Activated naive CD4-positive, alpha-beta T cell treated with Interleukin-2 at 50 U/mL for 16 hours (primary cell): ENCODE measurements at regions not wholly inside any gene's neighbourhood (a gene's known extent, or its start where the extent isn't known, plus 50 kb on each side); places are given as distances from the start of the nearest gene placed in this dataset.
"Not testable (repeated sequence)": the region's sequence is repeated elsewhere in the genome, so short reads cannot be mapped to it uniquely, and the experiment has no call there.

Experiments used
- DNase-seq: peaks from one replicate; pipeline ENCODE4 v3.0.0-alpha.2; 2020

DNA sequence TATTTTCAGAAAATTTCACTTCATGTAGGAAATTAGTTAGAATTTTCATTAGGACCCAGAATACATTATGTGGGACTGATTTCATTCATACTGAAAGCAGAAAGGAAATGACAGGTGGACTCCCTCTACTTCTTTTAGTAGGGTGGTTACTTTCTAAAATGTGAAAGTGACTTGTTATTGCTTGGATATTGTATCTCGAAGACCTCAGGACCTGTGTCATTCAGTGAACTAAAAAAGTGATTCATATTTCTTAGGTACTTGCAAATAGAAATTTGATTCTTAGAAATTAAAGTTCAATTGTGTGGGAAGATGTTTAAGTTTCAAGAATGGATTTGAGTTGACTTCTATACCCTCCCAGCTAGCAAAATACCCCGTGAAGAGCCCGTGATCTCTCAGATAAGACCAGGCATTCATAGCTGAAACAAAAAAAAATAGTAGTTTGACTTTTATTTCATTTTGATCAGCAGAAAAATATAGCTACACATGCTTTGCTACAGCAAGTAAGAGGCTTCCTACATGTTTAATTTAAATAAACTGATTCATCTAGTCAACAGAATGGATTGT, 1037.1 kb downstream of the GATA3 start:
- DNase-seq: peak; percentile 21

DNA sequence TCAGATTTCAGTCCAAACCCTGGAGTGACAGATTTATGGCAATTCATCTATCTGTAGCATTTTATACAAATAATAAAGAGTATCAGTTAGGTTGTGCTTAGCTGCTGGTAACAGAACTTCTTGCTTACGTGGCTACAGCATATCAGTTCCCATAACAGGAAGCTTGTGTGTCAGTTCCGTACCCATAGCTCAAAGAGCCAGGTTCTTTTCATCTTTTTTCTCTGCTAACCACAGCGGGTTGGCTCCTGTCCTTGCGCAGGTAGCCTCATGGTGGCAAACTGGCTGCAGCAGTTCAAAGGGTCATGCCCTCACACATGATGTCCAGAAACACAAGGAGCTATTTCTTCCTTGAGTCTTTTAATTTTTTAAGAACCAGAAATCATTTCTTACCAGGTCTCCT, 1041.8 kb downstream of the GATA3 start:
- DNase-seq: peak; percentile 11

DNA sequence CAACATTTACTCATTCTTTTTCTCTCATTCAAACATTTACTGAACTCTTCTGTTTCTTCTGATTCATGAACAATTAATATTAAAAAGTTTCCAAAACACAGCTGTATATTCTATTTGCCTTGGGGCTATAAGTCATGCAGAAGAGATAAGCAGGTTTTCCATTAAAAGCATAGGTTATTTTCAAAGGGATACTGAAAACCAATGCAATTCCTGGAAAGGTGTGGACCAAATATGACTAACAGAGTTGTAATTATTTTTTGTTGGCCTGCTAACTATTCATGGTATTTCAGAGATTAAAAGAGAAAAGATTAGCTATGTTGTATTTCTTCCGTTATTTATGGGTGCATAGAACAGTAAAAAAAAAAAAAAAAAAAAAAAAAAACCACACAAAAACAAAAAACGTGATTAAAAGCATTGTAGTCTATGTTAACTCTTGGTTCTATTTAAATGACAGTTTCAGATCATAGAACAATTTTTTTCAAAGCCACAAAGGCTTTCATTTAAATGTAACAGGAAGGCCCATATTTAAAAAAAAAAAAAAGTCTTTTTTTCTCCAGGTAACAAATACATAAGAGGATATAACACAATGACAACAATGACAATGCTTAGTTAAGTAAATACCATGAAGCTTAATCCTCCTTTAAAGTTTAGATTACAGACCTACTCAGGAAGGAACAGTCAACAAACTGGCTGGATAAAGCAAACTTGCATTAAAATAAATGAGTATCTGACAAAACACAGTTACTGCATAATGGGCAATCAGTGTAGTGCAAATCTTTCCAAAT, 1042.9 kb downstream of the GATA3 start:
- DNase-seq: no peak

DNA sequence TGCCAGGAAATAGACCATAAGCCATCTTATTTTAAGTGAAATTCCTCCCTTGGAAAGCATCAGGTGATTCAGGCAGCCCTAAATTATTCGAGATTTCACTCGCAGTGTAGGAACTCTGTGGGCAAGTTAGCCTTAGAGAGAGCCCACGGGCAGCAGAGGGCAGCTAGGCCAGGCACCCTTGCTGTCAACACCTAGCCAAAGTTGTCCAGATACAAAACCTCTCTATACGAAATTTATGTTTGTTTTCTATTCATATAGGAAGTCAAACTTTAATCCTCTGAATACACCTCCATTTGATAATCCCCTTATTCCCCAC, 1043.5 kb downstream of the GATA3 start:
- no peak for DNase-seq

DNA sequence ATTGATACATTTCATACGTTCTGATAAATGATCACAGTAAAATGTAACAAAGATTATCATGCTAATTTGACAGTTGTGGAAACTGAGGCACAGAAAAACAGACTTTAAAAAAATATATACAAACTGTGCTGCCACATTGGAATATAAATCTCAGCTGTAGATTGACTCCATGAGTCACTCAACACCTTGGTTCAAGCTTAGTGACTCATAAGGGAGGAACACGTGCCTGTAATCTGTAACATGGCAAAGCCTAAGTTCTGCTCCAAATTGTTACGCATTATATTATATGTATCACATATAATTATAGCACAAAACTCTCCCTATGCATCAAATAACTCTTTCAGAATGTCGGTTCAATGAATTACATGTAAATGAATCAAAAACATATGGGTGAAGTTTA, 1047.5 kb downstream of the GATA3 start:
- no peak for DNase-seq

DNA sequence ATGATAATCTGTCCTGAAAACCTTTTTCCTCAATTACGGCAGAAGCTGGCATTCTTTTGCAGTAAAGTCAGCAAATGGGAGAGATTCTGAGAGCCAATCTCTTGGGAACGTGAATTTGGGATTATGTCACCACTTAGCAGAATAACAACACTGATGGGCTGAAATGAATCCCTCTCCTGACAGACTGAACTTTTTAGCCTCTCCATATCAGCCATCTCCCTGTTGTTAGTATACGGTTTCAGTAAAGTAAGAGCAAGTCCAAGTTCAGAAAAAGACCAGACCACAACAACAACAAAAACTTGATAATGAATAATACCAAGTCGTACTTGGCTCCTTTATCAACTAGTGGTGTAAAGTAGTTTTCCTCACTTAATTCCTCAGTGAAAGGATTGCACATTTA, 1048.8 kb downstream of the GATA3 start:
- DNase-seq: no peak

DNA sequence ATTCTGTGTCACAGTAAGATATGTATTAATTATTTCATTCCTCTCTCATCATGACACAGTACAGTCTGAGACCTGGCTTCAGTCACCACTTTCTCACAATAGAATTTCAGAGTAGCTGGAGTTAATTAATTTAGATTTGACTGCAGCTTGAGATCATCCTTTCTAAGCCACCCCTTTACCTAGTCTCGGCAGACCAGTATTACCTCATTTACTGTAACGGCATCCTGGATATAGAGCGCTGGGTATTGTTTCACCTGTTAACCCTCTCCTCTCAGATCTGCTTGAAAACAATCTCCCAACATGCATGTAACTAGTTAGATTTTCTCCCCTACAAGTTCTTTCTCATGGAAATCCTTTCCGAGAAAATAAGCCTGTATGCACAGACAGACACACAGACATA, 1057.5 kb downstream of the GATA3 start:
- DNase-seq: no peak

DNA sequence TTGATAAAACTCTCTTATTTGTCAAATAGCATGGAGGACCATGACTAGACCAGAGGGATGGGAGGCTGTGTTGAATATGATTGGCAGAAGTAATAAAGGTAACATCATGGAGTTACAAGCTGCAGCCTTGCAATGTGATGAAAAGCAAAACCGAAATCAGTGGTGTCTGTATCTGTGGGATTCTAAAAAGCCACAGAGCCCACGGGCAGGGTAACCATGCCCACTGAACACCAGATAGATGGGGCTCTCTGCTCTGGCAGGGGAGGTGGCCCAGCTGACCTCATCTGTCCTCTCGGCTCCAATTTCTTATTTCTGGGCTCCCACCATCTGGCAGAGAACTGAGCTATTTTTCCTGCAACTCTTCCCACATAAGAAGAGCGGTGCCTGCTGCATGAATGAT, 1072.2 kb downstream of the GATA3 start:
- no peak for DNase-seq

DNA sequence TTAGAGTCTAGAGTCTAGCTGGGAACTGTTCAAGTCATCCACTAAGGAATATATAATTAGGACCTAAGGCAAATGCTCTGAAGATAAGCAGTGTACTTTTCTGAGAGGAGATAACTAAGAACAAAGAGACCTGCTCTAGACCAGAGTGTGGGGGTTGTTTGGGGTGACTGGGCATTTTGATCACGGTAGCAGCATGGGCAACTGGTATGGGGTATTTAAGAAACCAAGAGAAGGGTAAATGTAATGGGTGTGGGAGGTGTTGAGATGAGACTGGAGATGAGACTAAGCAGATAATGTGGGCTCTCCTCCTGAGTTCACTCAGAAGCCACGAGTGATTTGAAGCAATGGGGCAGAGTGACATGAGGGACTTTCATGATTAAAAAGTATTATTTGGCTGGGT, 1082.9 kb downstream of the GATA3 start:
- DNase-seq: no peak

DNA sequence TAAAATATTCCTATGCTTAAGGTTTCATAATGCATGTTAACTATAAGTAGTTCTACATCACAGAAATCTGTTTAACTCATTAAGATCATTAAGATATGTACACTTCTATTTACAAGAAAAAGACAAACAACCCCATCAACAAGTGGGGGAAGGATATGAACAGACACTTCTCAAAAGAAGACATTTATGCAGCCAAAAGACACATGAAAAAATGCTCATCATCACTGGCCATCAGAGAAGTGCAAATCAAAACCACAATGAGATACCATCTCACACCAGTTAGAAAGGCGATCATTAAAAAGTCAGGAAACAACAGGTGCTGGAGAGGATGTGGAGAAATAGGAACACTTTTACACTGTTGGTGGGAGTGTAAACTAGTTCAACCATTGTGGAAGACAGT, 1084.3 kb downstream of the GATA3 start:
- not testable (repeated sequence) for DNase-seq

DNA sequence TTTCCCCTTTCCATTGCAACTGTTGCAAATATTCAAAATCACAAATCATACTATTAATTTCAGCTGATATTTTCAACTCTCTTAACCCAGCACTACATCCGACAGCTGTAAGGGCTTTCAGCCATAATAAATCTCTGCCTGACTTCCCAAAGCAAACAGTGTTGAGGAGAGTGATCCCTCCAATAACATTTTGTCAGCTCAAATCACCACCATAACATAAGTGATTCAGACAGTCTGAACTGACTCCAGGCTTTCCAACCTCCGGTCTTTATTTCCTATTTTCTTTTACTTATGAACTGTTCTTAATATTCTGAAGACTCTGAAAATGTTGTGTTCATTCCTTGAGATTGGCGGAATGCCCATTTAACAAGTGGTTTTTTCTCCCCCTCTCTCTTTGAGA, 1085.9 kb downstream of the GATA3 start:
- no peak for DNase-seq

DNA sequence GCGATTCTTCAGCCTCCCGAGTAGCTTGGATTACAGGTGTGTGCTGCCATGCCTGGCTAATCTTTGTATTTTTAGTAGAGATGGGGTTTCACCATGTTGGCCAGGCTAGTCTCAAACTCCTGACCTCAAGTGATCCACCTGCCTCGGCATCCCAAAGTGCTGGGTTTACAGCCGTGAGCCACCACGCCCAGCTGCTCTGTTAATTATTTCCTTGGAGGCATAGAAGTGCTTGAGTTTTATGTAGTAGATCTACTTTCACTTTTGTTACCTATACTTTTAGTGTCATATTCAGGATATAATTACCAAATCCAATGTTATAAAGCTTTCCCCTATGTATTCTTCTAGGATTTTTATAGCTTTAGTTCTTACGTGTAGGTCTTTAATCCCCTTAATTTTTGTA, 1093.0 kb downstream of the GATA3 start:
- DNase-seq: no peak

DNA sequence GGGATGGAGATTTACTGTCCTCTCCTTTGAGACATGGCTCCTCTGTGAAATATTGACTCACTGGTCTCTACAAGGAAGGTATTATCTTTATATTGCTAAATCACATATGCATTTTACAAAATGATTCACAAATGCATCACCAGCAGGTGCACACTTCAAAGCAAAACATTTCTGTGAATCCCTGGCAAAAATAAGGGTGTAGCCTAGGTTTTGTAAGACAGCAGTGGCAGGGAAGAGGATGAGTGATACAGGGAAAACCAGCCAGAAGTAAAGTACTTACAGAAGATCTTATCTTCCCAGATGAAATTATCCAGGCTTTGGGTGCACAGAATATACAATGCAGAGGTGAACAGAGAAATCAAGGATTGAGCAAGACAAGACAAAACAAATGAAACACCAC, 1094.6 kb downstream of the GATA3 start:
- DNase-seq: no peak

DNA sequence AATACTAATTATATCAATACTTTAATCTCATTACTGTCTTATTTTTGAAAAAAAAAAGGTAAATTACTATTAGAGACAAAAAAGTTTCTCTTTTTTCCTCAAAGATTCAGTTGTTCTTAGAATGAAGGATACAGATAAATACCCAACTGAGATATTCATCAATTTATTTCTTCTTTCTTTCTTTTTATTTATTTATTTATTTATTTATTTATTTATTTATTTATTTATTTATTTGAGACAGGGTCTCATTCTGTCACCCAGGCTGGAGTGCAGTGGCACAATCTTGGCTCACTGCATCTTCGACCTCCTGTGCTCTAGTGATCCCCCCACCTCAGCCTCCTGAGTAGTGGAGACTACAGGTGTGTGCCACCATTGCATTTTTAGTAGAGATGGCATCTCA, 1098.6 kb downstream of the GATA3 start:
- not testable (repeated sequence) for DNase-seq

DNA sequence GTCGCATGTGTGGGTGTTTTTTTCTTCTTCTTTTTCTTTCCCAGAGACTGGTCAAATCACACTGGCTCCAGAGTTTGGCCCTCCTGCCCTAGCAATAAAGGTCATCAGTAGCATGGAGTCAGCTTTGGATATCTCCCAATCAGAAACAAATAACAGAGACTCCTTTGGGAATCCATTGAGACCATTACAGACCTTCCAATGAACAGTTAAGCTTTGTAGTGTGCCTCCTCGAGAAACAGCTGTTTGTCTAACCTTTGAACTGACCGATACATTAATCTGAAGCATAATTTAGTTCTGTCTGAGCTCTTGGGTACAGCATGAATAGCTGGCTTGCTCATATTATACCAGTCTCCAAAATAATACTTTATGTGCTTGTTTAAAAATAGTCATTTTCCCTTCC, 1103.2 kb downstream of the GATA3 start:
- DNase-seq: no peak

DNA sequence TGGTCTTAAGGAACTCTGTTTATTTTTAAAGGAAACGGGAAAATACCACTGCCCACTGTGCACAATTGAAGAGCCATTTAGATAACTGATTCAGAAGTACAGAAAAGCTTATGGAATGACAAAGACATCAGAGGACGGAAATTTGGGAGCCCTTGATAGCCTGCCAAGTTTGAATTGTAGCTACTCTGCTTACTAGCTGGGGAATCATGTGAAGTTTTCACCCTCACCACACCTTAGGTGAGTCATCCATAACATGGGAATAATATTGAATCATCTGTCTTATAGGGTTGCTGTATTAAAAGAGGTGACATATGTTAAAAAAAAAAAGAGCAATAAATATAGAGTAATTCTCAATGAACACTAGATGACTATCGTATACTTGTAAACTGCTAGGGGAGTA, 1104.2 kb downstream of the GATA3 start:
- no peak for DNase-seq

DNA sequence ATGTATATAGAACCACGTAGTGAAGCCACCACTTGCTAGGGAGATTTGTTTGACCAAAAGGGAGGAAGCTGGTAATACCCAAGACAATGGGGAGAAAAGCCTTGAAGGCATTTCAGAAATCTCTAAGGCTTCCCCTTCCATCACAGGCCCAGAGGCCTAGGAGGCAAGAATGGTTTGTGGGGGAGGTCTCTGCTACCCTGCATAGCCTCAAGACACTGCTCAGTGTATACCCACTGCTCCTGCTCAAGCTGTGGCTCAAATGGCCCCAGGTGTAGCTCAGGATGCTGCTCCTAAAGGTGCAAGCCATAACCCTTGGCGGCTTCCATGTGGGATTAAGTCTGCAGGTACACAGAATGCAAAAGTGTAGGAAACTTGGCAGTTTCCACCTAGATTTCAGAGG, 1105.8 kb downstream of the GATA3 start:
- DNase-seq: no peak

DNA sequence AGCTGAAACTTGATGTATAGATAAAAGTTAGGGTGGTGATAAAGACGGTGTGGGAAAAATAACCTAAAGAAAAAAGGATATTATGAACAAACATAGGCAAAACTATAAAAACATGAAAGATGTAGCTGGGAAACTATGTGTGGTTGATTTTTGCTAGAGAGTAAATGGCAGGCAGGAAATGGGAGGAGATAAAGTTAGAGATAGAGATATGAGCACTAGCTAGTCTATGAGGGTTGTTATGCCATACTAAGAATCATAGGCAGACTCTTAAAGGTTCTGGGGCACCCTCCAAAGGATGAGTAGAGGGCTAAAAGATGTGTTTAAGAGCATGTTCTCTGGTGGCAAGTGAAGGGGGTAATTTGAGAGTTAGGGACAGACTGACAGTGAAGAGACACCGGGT, 1109.2 kb downstream of the GATA3 start:
- DNase-seq: no peak

DNA sequence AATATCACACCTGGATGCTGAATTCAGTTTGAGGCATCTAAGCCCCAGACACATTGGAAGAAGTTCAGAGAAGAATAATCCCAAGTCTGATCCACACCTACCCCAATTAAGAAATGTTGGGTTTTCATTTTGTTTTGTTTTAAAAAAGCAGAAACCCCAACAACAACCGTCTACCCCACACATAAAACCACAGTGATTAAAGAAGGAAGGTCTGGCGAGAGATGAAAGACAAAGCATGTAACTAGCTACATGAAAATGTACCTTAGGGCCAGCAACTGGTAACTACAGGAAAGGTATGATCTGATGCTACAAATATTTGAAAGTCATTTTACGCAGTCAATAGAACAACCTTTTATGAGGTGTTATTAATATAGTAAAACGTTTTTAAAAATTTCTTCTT, 1112.3 kb downstream of the GATA3 start:
- DNase-seq: no peak

DNA sequence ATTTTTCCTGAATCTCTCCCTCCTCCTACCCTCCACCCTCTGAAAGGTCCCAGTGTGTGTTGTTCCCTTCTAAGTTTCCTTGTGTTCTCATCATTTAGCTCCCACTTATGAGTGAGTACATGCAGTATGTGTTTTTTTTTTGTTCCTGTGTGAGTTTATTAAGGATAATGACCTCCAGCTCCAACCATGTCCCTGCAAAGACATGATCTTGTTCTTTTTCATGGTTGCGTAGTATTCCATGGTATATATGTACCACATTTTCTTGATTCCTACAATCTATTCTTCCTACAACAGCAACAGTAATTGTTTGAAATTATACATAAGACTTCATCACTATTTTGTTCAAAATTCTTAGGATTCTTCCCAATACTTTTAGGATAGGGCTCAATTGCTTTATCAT, 1117.8 kb downstream of the GATA3 start:
- DNase-seq: no peak

DNA sequence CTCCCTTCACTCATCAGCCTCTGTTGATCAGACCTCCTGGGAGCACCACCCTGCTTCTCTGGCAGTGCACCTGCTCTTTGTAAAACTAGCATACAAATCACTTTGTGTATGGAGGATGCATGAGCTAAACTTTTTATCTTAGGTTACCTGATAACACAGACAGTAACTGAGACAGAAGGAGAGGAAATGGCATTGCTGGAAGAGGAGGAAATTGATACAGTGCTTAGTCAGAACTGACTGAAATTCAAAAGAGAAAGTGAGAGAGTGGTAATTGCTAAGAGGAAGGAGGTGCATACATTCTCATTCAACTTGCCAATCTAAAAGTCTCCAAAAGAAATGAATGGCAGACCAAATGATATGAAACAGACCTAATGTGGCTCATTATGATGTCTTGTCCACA, 1120.7 kb downstream of the GATA3 start:
- no peak for DNase-seq

DNA sequence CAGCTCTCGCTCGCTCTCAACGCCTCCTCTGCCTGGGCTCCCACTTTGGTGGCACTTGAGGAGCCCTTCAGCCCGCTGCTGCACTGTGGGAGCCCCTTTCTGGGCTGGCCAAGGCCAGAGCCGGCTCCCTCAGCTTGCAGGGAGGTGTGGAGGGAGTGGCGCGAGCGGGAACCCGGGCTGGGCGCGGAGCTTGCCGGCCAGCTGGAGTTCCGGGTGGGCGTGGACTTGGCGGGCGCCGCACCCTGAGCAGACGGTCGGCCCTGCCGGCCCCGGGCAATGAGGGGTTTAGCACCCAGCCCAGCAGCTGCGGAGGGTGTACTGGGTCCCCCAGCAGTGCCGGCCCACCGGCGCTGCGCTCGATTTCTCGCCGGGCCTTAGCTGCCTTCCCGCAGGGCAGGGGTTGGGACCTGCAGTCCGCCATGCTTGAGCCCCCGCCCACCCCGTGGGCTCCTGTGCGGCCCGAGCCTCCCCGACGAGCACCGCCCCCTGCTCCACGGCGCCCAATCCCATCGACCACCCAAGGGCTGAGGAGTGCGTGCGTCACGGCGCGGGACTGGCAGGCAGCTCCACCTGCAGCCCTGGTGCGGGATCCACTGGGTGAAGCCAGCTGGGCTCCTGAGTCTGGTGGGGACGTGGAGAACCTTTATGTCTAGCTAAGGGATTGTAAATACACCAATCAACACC, 1128.9 kb downstream of the GATA3 start:
- not testable (repeated sequence) for DNase-seq

DNA sequence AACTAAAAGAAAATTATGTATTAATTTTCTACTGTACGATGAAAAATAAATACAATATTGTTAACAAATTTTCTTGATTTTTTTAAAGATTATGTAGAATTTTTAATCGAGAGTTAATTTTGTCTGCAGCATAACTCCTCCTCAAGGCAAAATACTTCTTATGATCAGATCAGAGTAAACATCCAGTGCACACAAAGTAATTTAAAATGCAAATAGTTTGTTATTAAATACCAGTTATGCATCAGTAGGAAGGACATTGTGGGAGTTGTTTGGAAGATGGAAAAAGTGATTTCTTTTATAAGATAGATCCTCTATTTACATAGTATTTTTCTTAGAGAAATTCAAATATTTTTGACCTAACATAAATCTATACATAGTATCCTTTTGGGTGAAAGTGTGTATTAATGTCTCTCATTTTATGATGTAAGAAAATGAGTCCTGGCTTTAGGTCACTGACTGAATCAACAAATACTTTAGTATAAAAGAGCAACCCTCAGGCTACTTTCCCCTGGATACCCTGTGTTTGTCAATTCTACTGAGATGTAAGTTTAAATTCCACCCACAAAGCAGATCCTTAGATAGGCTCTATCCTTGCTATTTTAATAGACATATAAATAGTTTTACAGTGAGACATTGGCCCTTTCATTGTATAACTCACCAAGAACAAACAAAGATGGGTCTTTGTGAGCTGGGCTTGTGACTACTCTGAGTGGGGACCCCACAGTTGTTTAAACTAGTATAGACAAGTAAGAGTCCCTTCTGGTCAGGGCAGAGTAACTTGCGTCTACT, 1133.7 kb downstream of the GATA3 start:
- no peak for DNase-seq

DNA sequence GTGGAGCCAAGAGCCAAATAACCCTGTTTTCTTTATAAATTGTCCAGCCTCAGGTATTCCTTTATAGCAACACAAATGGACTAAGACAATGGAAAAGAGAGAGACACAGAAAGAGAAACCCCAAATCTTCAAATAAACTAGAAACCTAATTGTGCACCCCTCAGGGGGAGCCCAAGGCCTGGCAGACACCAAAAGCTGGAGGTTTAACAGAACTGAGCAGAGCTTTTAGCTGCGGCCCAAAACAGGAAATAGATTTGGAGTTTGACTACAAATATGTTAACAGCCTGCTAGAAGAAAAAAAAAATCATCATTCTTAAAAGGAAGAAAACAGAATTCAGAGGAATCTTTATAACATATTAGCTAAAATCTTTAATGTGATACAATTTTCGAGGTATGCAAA, 1135.0 kb downstream of the GATA3 start:
- no peak for DNase-seq
